Pancreas (tissue), 10 donors: ENCODE measurements at regions not wholly inside any gene's neighbourhood (a gene's known extent, or its start where the extent isn't known, plus 50 kb on each side); places are given as distances from the start of the nearest gene placed in this dataset.

Experiments
- ATAC-seq, 4 donors: fragments of 200-7000 bp; cut with Tn5 transposase; one replicate each; pipeline versions ENCODE4 v1.8.0 to v1.9.1; 2020; ENCODE audit warnings: mild to moderate bottlenecking in 4 of 4, moderate library complexity in 4 of 4
- DNase-seq, 6 donors: peaks; one replicate each; pipeline ENCODE4 v3.0.0-alpha.2; 2020
- FAIRE-seq: peaks from 2 replicates; lab custom pipeline; 2012; peaks lifted over from hg19 to GRCh38; lab: Jason Lieb, UNC
- H3K27ac ChIP-seq, 4 donors: fragments of 200-600 bp; sonication (generic); 1 replicate in 3 of 4; 2 replicates in 1 of 4; pipeline versions ENCODE4 v1.5.0 to v1.8.0; 2020
- H3K27me3 ChIP-seq, 4 donors: fragments of 200-600 bp; one replicate each; pipeline ENCODE4 v1.8.0; 2021
- H3K36me3 ChIP-seq, 3 donors: fragments of 200-600 bp; sonication (generic) in 1 of 3; one replicate each; pipeline versions ENCODE4 v1.5.0 to v1.8.0; 2020 to 2021
- H3K4me1 ChIP-seq, 3 donors: fragments of 200-600 bp; one replicate each; pipeline ENCODE4 v1.8.0; 2021
- H3K4me3 ChIP-seq, 4 donors: fragments of 200-600 bp; sonication (generic) in 2 of 4; one replicate each; pipeline versions ENCODE4 v1.5.0 to v1.8.0; 2020 to 2021
- H3K9me3 ChIP-seq, 4 donors: fragments of 200-600 bp; one replicate each; pipeline ENCODE4 v1.8.0; 2021
- WGBS, 2 donors: extraction: QIAGEN DNeasy Blood & Tissue Kit; methylation state at CpG; one replicate each; pipeline ENCODE4 v1.1.7; 2013; 5-methylcytosine and 5-hydroxymethylcytosine counted together
- intact Hi-C, 3 donors: fragments of 100-400 bp; cut with DNase I; formaldehyde crosslinking; loops; one replicate each; pipeline versions ENCODE4 v1.11.1 to v1.14.2; 2022
- TF ChIP-seq, protein P1 (sequence below), 4 donors: fragments of 200-600 bp; sonication (generic) in 3 of 4; IDR thresholded peaks; one replicate each; pipeline versions ENCODE4 v1.5.0 to v1.8.0; 2021; ENCODE audit warnings: antibody characterized with exemption in 4 of 4
- donor health status: healthy with polysubstance abuse.
- donor health status: DM: no; HTN: no; CAD: no; lungs with moderate emphysema.
- donor health status: DM: no; HTN: no; CAD: no.
- donor health status: control.
- donor health status: control.
- donor health status: Bipolar disorder and iron deficiency.
- donor health status: DM: yes; HTN: yes; CAD: no.
- donor health status: DM: no; HTN: no; CAD: no.
- donor health status: DM: no; HTN: no; CAD: no.
- donor health status: DM: yes; HTN: yes; CAD: no.

- Histone ChIP-seq H3K9me3 (no peaks in the 10 kb centered on the region), H3K4me3 (peak overlapping the region in 1 of 4 donors; percentile 1), H3K4me1 (peaks cover 18 to 29% (median 21%) of the 10 kb centered on the region in 3 donors), H3K27ac (peak overlapping the region; percentile 44 to 81 (median 74)), H3K36me3 (no peaks in the 10 kb centered on the region), H3K27me3 (no peaks in the 10 kb centered on the region)
- intact Hi-C loops = no loop called here
- FAIRE-seq = no peak
- ATAC-seq = peak; percentile 94 to 95 (median 94)
- TF ChIP-seq, protein P1, sequence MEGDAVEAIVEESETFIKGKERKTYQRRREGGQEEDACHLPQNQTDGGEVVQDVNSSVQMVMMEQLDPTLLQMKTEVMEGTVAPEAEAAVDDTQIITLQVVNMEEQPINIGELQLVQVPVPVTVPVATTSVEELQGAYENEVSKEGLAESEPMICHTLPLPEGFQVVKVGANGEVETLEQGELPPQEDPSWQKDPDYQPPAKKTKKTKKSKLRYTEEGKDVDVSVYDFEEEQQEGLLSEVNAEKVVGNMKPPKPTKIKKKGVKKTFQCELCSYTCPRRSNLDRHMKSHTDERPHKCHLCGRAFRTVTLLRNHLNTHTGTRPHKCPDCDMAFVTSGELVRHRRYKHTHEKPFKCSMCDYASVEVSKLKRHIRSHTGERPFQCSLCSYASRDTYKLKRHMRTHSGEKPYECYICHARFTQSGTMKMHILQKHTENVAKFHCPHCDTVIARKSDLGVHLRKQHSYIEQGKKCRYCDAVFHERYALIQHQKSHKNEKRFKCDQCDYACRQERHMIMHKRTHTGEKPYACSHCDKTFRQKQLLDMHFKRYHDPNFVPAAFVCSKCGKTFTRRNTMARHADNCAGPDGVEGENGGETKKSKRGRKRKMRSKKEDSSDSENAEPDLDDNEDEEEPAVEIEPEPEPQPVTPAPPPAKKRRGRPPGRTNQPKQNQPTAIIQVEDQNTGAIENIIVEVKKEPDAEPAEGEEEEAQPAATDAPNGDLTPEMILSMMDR (IDR thresholded peaks at IDR 0.05) = no peak
- 4 to 10% methylated on average over 17 of the region's 17 CpGs for WGBS, 2 donors
- DNase-seq = peak in 5 of 6 donors; percentile 78 to 85 (median 81)
Observed at GRCh38 chr20:22511943-22512910, 72.1 kb downstream of the FOXA2 start.

GRCh38 chr20:22509843-22510147 lies 74.6 kb downstream of the FOXA2 start:
- peaks cover 18 to 26% (median 21%) of the 10 kb centered on the region in 3 donors for H3K4me1 ChIP-seq
- FAIRE-seq = no peak
- intact Hi-C loops = no loop called here
- H3K36me3 ChIP-seq = no peaks in the 10 kb centered on the region
- WGBS, 2 donors = 92% methylated on average over 3 of the region's 3 CpGs
- H3K9me3 ChIP-seq = no peaks in the 10 kb centered on the region
- DNase-seq = no peak
- H3K4me3 ChIP-seq = no peak overlapping the region
- TF ChIP-seq, protein P1 (IDR thresholded peaks at IDR 0.05) = no peak
- no peak overlapping the region for H3K27ac ChIP-seq
- H3K27me3 ChIP-seq = no peaks in the 10 kb centered on the region
- ATAC-seq = no peak

- H3K4me3 ChIP-seq = no peak overlapping the region
- no peaks in the 10 kb centered on the region for H3K36me3 ChIP-seq
- no peaks in the 10 kb centered on the region for H3K27me3 ChIP-seq
- no peaks in the 10 kb centered on the region for H3K9me3 ChIP-seq
- peaks cover 13 to 21% (median 21%) of the 10 kb centered on the region in 3 donors for H3K4me1 ChIP-seq
- FAIRE-seq (no peak), DNase-seq (no peak), ATAC-seq (no peak)
- TF ChIP-seq, protein P1 (IDR thresholded peaks at IDR 0.05) = no peak
- H3K27ac ChIP-seq = no peak overlapping the region
- 93 to 94% methylated on average over 7 of the region's 7 CpGs for WGBS, 2 donors
- intact Hi-C loops = no loop called here
Observed at GRCh38 chr20:22509090-22509842, 75.1 kb downstream of the FOXA2 start.

DNA sequence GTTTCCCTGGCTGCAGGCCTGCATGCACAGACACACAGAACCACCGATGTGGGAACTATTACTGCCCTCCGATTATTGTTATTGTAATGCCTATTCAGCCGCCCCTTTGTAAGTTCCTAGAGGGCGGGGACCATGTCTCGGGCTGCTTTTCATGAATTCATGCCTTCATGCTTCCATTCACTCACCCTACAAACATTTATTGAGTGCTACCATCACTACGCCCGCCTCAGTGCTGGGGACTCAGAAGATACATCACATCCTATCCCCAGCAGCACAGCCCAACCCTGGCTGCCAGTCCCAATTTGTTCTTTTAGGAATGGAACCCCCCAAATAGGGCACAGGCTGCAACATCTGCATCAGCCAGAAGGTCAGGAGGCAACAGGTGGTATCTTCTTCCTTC lies 75.9 kb downstream of the FOXA2 start:
- FAIRE-seq = no peak
- intact Hi-C loops = no loop called here
- Histone ChIP-seq H3K27me3 (no peaks in the 10 kb centered on the region), H3K4me1 (peaks cover 7 to 17% (median 12%) of the 10 kb centered on the region in 3 donors), H3K4me3 (no peak overlapping the region), H3K9me3 (no peaks in the 10 kb centered on the region), H3K27ac (no peak overlapping the region), H3K36me3 (no peaks in the 10 kb centered on the region)
- TF ChIP-seq, protein P1 (IDR thresholded peaks at IDR 0.05) = no peak
- WGBS, 2 donors = 79 to 82% methylated on average over 7 of the region's 7 CpGs
- DNase-seq = no peak
- ATAC-seq = no peak
